HEK293 (cell line): ENCODE measurements at regions not wholly inside any gene's neighbourhood (a gene's known extent, or its start where the extent isn't known, plus 50 kb on each side); places are given as distances from the start of the nearest gene placed in this dataset.

Experiments used
- CTCF ChIP-seq: fragments of 450-650 bp; formaldehyde crosslinking; IDR thresholded peaks from 2 replicates; pipeline ENCODE4 v1.5.1; 2016; ENCODE audit warnings: missing biosample characterization, missing genetic modification characterization
- ZNF518A ChIP-seq: fragments of 450-650 bp; formaldehyde crosslinking; conservative IDR thresholded peaks from 2 replicates; pipeline ENCODE4 v1.5.1; 2016; ENCODE audit warnings: low read depth, missing biosample characterization, missing genetic modification characterization

GRCh38 chr3:10581716-10582115 is 76.3 kb upstream of the ATP2B2 start:
- TF ChIP-seq CTCF (tag by site-specific recombination) (no peak), ZNF518A (tag by site-specific recombination) (no peak)
